Mucosa of rectum (tissue), 2 donors: ENCODE measurements at regions not wholly inside any gene's neighbourhood (a gene's known extent, or its start where the extent isn't known, plus 50 kb on each side); places are given as distances from the start of the nearest gene placed in this dataset.

Experiments
- H3K27ac ChIP-seq, 2 donors: one replicate each; pipeline ENCODE4 v1.7.0; 2013; ENCODE audit warnings: inconsistent platforms in 2 of 2, low read depth in 2 of 2, low read length in 2 of 2
- H3K27me3 ChIP-seq, 2 donors: one replicate each; pipeline ENCODE4 v1.7.0; 2013; ENCODE audit warnings: low read length in 2 of 2; ENCODE audit not compliant: control insufficient read depth in 2 of 2, insufficient read depth in 2 of 2
- H3K36me3 ChIP-seq, 2 donors: one replicate each; pipeline ENCODE4 v1.7.0; 2013; ENCODE audit warnings: low read length in 2 of 2; ENCODE audit not compliant: control insufficient read depth in 2 of 2, insufficient read depth in 2 of 2
- H3K4me1 ChIP-seq, 2 donors: one replicate each; pipeline ENCODE4 v1.7.0; 2013; ENCODE audit warnings: low read length in 2 of 2, mild to moderate bottlenecking in 1 of 2; ENCODE audit not compliant: control insufficient read depth in 2 of 2, insufficient read depth in 2 of 2
- H3K4me3 ChIP-seq, 2 donors: one replicate each; pipeline ENCODE4 v1.7.0; 2013; ENCODE audit warnings: low read length in 2 of 2
- H3K9ac ChIP-seq, 2 donors: one replicate each; pipeline ENCODE4 v1.7.0; 2013; ENCODE audit warnings: low read length in 2 of 2, low read depth in 1 of 2, mild to moderate bottlenecking in 1 of 2
- H3K9me3 ChIP-seq, 2 donors: one replicate each; pipeline ENCODE4 v1.7.0; 2013; ENCODE audit warnings: low read length in 2 of 2; ENCODE audit not compliant: control insufficient read depth in 2 of 2
- donor health status: healthy.
- donor health status: Normal muscosa, but diverticular disease.

DNA sequence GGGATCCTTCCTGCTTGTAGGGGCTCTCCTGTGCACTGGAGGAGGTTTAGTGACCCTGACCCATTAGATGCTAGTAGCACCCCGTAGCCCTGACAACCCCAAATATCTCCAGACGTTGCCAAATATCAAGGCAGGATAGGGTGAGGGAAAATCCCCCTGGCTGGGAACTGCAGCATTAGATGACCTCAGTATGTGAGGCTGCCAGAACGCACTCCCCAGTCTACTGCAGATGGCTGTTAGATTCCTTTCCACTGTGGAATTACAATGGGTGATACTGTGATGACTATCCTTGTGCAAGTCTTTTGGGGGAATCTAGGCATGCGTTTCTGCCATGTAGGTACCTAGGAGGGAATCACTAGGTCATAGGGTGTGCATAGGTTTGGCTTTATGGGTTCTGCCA is 226.3 kb upstream of the KCNG1 start:
- H3K4me3 ChIP-seq: no peak overlapping the region
- H3K27ac ChIP-seq: no peak overlapping the region
- H3K4me1 ChIP-seq: no peaks in the 10 kb centered on the region
- no peaks in the 10 kb centered on the region for H3K36me3 ChIP-seq
- H3K9me3 ChIP-seq: no peaks in the 10 kb centered on the region
- H3K27me3 ChIP-seq: peaks cover 0 to 5% of the 10 kb centered on the region in 2 donors
- no peak overlapping the region for H3K9ac ChIP-seq

DNA sequence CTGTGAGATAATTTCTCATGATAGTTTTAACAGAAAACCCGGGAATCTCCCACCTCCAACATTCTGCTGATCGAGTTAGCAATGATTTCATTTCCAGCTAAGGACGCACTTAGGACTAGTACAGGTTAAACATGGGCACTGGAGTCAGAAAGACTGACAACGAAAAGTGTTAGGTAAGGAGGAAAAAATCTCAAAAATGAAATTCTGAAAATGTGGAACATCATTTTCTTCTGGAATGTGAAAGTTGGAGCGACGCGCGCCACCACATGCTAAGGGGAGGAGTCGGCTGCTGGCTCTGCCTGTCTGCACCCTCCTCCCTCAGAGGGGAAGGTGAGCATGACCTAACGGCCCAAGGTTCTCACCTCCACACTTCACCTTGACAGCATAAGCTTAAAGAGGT is 221.6 kb upstream of the KCNG1 start:
- Histone ChIP-seq H3K36me3 (no peaks in the 10 kb centered on the region), H3K9me3 (peaks cover 0 to 7% of the 10 kb centered on the region in 2 donors), H3K4me1 (no peaks in the 10 kb centered on the region), H3K9ac (no peak overlapping the region), H3K4me3 (no peak overlapping the region), H3K27ac (no peak overlapping the region), H3K27me3 (peaks cover 0 to 3% of the 10 kb centered on the region in 2 donors)

DNA sequence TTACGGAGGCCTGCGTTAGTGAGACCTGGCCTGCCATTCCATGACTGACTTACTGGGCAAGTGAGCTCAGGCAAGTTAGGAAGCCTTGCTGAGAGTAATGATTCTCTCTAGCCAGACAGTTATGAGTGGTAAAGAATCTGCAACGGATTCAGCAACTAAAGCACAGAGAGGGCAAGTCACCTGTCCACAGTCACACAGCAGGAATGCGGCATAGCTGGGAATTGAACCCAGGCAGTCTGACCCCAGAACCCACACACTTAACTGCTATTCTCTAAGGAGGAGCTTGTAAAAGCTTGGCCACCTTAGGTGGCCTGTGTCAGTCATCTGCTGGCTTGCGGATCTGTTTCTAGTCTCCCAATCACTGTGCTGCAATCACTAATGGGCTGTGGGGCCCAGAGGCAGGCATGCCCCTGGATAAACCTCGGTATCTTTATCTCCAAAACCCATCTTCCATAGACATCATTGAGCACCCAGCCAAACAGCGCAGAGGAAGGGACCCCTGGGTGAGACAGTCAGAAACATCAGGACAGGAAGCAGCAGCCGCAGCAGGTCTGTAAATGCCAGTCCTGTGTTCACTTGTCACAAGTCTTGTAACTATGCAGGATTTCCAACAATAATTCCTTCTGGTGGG is 215.9 kb upstream of the KCNG1 start:
- H3K27me3 ChIP-seq: peaks cover 0 to 3% of the 10 kb centered on the region in 2 donors
- no peaks in the 10 kb centered on the region for H3K36me3 ChIP-seq
- no peak overlapping the region for H3K4me3 ChIP-seq
- H3K4me1 ChIP-seq: no peaks in the 10 kb centered on the region
- no peak overlapping the region for H3K27ac ChIP-seq
- no peak overlapping the region for H3K9ac ChIP-seq
- H3K9me3 ChIP-seq: peaks cover 0 to 7% of the 10 kb centered on the region in 2 donors

DNA sequence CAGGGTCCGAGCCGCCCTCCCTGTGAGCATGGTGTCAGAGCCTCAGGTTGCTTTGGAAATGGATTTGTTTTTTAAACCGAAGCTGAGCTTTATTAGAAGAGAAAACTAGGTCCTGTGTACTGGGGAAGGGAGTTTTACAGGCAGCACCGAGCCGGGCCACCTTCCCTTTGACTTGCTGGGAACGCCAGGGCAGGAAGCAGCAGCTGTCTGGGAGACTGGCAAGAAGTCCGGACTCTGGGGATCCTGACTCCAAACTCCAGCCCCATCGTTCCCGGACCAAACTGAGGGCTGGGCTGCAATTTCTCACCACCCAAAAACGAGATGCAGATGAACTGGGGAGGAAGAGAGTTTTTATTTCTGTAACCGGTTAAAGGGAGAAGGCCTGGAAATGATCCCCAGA is 214.9 kb upstream of the KCNG1 start:
- Histone ChIP-seq H3K4me3 (no peak overlapping the region), H3K9me3 (peaks cover 0 to 6% of the 10 kb centered on the region in 2 donors), H3K27me3 (peaks cover 0 to 3% of the 10 kb centered on the region in 2 donors), H3K27ac (no peak overlapping the region), H3K4me1 (no peaks in the 10 kb centered on the region), H3K9ac (no peak overlapping the region), H3K36me3 (no peaks in the 10 kb centered on the region)

DNA sequence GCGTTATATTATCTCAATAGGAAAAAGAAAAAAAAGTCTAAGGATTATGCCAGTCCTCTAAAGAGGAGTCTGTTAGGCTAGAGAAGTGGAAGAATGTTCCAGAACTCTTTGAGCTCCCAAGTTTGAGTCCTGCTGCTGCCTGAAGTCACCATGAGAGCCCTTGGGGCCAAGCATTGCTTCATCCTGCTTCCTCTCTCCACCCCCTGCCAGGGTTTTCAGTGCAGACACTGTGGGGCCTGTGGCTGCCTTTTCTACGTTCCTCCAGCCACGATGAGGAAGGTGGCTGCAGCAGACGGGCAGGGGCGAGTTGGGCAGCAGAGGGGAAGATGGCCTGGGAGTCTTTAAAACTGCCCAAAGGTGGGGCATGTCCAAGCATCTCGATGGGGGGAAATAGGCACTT is 214.4 kb upstream of the KCNG1 start:
- no peak overlapping the region for H3K9ac ChIP-seq
- H3K27ac ChIP-seq: no peak overlapping the region
- H3K27me3 ChIP-seq: peaks cover 0 to 3% of the 10 kb centered on the region in 2 donors
- H3K36me3 ChIP-seq: no peaks in the 10 kb centered on the region
- H3K9me3 ChIP-seq: peaks cover 0 to 3% of the 10 kb centered on the region in 2 donors
- no peaks in the 10 kb centered on the region for H3K4me1 ChIP-seq
- H3K4me3 ChIP-seq: no peak overlapping the region

DNA sequence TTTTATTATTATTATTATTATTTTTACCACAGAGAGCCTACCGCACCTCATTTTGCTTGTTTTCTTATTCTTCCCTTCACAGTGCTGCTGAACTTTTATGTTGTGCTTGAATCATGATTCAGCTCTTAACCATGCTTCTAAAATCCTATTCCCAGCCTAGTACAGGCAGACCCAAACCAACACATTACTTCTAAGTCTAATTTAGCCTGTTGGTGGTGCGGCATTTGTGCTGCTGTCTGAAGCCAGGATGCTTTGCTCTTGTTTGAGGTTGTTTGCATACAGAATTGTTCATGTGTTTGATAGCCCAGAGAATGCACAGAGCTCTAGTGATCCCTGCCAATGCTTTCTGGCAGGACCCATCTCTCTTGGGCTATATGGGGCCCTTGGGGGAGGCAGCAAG is 213.5 kb upstream of the KCNG1 start:
- H3K4me1 ChIP-seq: no peaks in the 10 kb centered on the region
- H3K9me3 ChIP-seq: no peaks in the 10 kb centered on the region
- no peaks in the 10 kb centered on the region for H3K36me3 ChIP-seq
- no peak overlapping the region for H3K9ac ChIP-seq
- H3K27ac ChIP-seq: no peak overlapping the region
- H3K4me3 ChIP-seq: no peak overlapping the region
- H3K27me3 ChIP-seq: peaks cover 0 to 5% of the 10 kb centered on the region in 2 donors

DNA sequence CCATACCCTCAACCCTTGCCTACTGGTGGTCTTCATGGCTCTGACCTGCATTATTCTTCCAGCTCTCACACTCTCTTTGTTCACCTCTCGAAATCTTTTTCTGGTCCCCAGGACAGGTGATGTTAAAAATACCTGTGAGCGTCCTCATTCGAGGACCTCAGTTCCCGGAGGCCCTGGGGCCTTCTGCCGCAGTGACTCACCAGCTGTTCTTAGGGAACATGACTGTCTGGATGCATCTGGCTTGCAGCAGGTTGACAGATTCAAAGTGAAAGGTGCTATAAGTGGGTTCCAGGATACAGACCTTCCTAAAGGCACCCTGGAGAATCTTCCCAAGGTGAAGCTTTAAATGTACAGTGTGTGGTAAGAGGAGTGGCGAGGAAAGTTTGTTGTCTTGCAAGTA is 210.4 kb upstream of the KCNG1 start:
- H3K27ac ChIP-seq: no peak overlapping the region
- H3K9me3 ChIP-seq: no peaks in the 10 kb centered on the region
- no peaks in the 10 kb centered on the region for H3K36me3 ChIP-seq
- no peak overlapping the region for H3K9ac ChIP-seq
- peaks cover 0 to 5% of the 10 kb centered on the region in 2 donors for H3K27me3 ChIP-seq
- no peak overlapping the region for H3K4me3 ChIP-seq
- no peaks in the 10 kb centered on the region for H3K4me1 ChIP-seq

DNA sequence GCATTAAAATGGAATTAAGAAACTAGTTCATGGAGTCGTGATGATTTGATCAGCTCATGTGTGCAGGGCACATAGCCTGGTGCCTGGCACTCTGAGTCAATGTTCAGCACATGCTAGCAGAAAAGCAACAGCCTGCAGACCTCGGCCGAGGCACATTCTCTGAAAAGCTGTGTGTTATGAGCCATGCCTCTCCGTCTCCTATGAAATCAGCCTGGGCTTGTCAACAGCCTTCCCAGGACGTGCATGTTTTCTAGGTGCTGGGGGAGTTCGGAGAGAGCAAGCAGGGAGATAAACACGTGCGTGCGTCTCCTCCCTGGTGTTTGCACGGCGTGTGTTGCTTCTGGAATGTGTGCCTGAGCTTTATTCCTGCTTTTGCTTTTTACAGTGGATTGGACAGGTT is 207.8 kb upstream of the KCNG1 start:
- no peak overlapping the region for H3K4me3 ChIP-seq
- peaks cover 0 to 5% of the 10 kb centered on the region in 2 donors for H3K27me3 ChIP-seq
- H3K9ac ChIP-seq: no peak overlapping the region

DNA sequence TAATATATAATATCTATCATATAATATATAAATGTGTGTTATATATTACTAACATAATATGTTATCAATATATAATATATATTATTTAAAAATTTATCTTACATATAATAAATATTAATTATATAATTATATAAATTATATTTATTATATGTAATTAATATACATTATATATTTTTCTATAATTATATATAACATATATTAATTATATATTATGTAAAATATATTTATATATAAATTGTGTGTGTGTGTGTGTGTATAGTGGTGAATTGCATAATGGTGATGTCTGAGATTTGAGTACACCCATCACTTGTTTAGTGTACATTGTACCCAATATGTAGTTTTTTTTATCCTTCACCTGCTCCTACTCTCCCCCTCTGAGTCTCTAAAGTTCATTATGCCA is 205.9 kb upstream of the KCNG1 start:
- H3K27me3 ChIP-seq: peaks cover 0 to 5% of the 10 kb centered on the region in 2 donors
- no peak overlapping the region for H3K27ac ChIP-seq
- H3K36me3 ChIP-seq: no peaks in the 10 kb centered on the region
- no peaks in the 10 kb centered on the region for H3K9me3 ChIP-seq
- H3K4me1 ChIP-seq: no peaks in the 10 kb centered on the region
- H3K9ac ChIP-seq: no peak overlapping the region
- no peak overlapping the region for H3K4me3 ChIP-seq

More for the DNA sequence above, 207.8 kb upstream of the KCNG1 start:
- Histone ChIP-seq H3K4me1 (no peaks in the 10 kb centered on the region), H3K9me3 (no peaks in the 10 kb centered on the region), H3K27ac (no peak overlapping the region), H3K36me3 (no peaks in the 10 kb centered on the region)

DNA sequence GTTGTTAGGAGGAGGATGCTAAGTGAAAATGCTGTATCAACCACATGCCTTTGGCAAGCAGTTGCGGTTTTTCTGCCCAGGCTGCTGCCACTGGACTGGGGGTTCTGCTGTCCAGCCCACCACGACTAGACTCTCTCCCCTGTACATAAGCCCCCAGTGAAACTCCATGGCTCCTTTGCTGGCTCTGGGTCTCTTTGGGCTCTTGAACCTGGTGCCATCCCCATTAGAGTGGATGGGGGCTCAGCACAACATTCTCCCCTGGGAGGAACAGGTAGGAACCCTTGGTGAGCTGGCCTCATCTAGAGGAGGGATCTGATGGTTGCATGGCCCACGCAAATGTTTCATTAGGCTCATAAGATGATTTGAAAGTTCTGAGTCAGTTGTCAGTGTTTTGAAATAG is 204.8 kb upstream of the KCNG1 start:
- peaks cover 0 to 5% of the 10 kb centered on the region in 2 donors for H3K27me3 ChIP-seq

More for the DNA sequence above, 204.8 kb upstream of the KCNG1 start:
- Histone ChIP-seq H3K9me3 (no peaks in the 10 kb centered on the region), H3K4me3 (no peak overlapping the region), H3K27ac (no peak overlapping the region), H3K36me3 (no peaks in the 10 kb centered on the region), H3K9ac (no peak overlapping the region), H3K4me1 (no peaks in the 10 kb centered on the region)
